CD4-positive, alpha-beta T cell (primary cell): ENCODE measurements at regions not wholly inside any gene's neighbourhood (a gene's known extent, or its start where the extent isn't known, plus 50 kb on each side); places are given as distances from the start of the nearest gene placed in this dataset.

Experiments used
- ATAC-seq: fragments of 200-7000 bp; cut with Tn5 transposase; one replicate; pipeline ENCODE4 v1.10.0; 2022; ENCODE audit warnings: mild to moderate bottlenecking; ENCODE audit not compliant: poor library complexity
- CTCF ChIA-PET: fragments of 350-600 bp; sonication (Branson Sonifier 250); formaldehyde crosslinking; loops from one replicate; lab custom pipeline; 2021; ENCODE audit warnings: antibody characterized with exemption, inconsistent platforms; lab: Charles Lee
- POLR2A ChIA-PET: fragments of 350-600 bp; sonication (Branson Sonifier 250); formaldehyde crosslinking; loops from one replicate; lab custom pipeline; 2021; ENCODE audit warnings: antibody characterized with exemption, inconsistent platforms; lab: Charles Lee
- DNase-seq, 14 experiments: peaks; one replicate each; pipeline ENCODE4 v3.0.0-alpha.2; 2013 to 2020; ENCODE audit warnings: mixed read lengths in 2 of 14
- H3K27ac ChIP-seq, 2 donors: one replicate each; pipeline versions ENCODE4 v1.5.1 to v1.7.0; 2013; ENCODE audit warnings: low read length in 2 of 2, low read depth in 1 of 2, mild to moderate bottlenecking in 1 of 2
- H3K27me3 ChIP-seq, 2 experiments: 1 replicate in 1 of 2; 2 replicates in 1 of 2; pipeline versions ENCODE4 v1.6.1 to v1.7.0; 2013; ENCODE audit warnings: low read length in 2 of 2, control low read depth in 1 of 2, mild to moderate bottlenecking in 1 of 2, moderate library complexity in 1 of 2; ENCODE audit not compliant: insufficient read depth in 2 of 2, control insufficient read depth in 1 of 2
- H3K36me3 ChIP-seq: one replicate; pipeline ENCODE4 v1.6.1; 2013; ENCODE audit warnings: low read length, control low read depth; ENCODE audit not compliant: insufficient read depth
- H3K4me1 ChIP-seq: one replicate; pipeline ENCODE4 v1.6.1; 2013; ENCODE audit warnings: low read length, control low read depth; ENCODE audit not compliant: insufficient read depth
- H3K4me3 ChIP-seq: one replicate; pipeline ENCODE4 v1.5.1; 2013; ENCODE audit warnings: mild to moderate bottlenecking, low read length, moderate library complexity
- H3K9me3 ChIP-seq, 2 experiments: 1 replicate in 1 of 2; 2 replicates in 1 of 2; pipeline versions ENCODE4 v1.6.1 to v1.7.0; 2013; ENCODE audit warnings: low read length in 2 of 2, mild to moderate bottlenecking in 2 of 2, control low read depth in 1 of 2, moderate library complexity in 1 of 2; ENCODE audit not compliant: control insufficient read depth in 1 of 2, insufficient read depth in 1 of 2
- H3K27ac Mint-ChIP-seq: one replicate; pipeline ENCODE4 v1.8.0; 2020; ENCODE audit warnings: mixed read lengths
- H3K27me3 Mint-ChIP-seq: one replicate; pipeline ENCODE4 v1.8.0; 2021; ENCODE audit warnings: mixed read lengths
- H3K36me3 Mint-ChIP-seq: one replicate; pipeline ENCODE4 v1.8.0; 2021; ENCODE audit warnings: low read depth, mixed read lengths
- H3K4me1 Mint-ChIP-seq: one replicate; pipeline ENCODE4 v1.8.0; 2021; ENCODE audit warnings: low read depth, mixed read lengths
- H3K4me3 Mint-ChIP-seq: one replicate; pipeline ENCODE4 v1.8.0; 2020; ENCODE audit warnings: mild to moderate bottlenecking, mixed read lengths
- H3K9me3 Mint-ChIP-seq: one replicate; pipeline ENCODE4 v1.8.0; 2020; ENCODE audit warnings: mixed read lengths
- intact Hi-C, 2 experiments: fragments of 100-400 bp; cut with DNase I in 1 of 2; cut with micrococcal nuclease in 1 of 2; formaldehyde crosslinking; loops; one replicate each; pipeline versions ENCODE4 v1.15.1 to v1.9.0; 2023 to 2025; cut with DNase I, micrococcal nuclease
- TF ChIP-seq, protein P1 (sequence below): fragments of 200-600 bp; IDR thresholded peaks from one replicate; pipeline ENCODE4 v1.8.0; 2022; ENCODE audit warnings: antibody characterized with exemption, mild to moderate bottlenecking

DNA sequence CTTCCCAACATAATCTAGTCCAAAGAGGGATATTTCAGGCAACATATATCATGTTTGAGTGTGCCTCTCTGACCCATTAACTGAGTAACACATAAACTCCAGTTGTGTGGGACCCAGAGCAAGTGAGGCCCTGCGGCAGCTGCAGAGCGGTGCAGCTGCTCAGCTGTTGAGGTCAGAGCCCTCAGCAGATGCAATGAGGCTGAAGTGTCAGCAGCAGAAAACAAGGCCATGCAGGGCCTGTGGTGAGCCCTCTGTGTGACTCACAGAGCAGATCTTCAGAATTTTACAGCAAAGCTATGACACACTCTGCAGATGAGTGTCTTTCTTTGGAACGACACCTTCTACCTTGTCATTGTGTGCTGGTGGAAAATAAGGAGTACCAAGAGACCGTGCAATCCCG is 168.5 kb downstream of the CBLN2 start:
- ChIA-PET POLR2A (no interaction called here), CTCF (no interaction called here)
- DNase-seq: no peak
- H3K27me3 ChIP-seq: no peaks in the 10 kb centered on the region
- H3K36me3 Mint-ChIP-seq: no peaks in the 10 kb centered on the region
- intact Hi-C loops: loop anchor here in 1 of 2 experiments (10.0 kb wide), 1 partner anchor 59 kb away; no protein-coding TSS in a partner anchor
- ATAC-seq: no peak
- H3K9me3 ChIP-seq: peaks cover 0 to 7% of the 10 kb centered on the region in 2 experiments
- no peak overlapping the region for H3K27ac Mint-ChIP-seq
- no peak overlapping the region for H3K4me3 Mint-ChIP-seq
- no peak overlapping the region for H3K4me3 ChIP-seq
- TF ChIP-seq, protein P1, sequence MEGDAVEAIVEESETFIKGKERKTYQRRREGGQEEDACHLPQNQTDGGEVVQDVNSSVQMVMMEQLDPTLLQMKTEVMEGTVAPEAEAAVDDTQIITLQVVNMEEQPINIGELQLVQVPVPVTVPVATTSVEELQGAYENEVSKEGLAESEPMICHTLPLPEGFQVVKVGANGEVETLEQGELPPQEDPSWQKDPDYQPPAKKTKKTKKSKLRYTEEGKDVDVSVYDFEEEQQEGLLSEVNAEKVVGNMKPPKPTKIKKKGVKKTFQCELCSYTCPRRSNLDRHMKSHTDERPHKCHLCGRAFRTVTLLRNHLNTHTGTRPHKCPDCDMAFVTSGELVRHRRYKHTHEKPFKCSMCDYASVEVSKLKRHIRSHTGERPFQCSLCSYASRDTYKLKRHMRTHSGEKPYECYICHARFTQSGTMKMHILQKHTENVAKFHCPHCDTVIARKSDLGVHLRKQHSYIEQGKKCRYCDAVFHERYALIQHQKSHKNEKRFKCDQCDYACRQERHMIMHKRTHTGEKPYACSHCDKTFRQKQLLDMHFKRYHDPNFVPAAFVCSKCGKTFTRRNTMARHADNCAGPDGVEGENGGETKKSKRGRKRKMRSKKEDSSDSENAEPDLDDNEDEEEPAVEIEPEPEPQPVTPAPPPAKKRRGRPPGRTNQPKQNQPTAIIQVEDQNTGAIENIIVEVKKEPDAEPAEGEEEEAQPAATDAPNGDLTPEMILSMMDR: no peak
- no peaks in the 10 kb centered on the region for H3K27me3 Mint-ChIP-seq
- no peaks in the 10 kb centered on the region for H3K4me1 ChIP-seq
- H3K27ac ChIP-seq: no peak overlapping the region
- peaks cover 10% of the 10 kb centered on the region for H3K9me3 Mint-ChIP-seq
- H3K4me1 Mint-ChIP-seq: no peaks in the 10 kb centered on the region
- no peaks in the 10 kb centered on the region for H3K36me3 ChIP-seq

DNA sequence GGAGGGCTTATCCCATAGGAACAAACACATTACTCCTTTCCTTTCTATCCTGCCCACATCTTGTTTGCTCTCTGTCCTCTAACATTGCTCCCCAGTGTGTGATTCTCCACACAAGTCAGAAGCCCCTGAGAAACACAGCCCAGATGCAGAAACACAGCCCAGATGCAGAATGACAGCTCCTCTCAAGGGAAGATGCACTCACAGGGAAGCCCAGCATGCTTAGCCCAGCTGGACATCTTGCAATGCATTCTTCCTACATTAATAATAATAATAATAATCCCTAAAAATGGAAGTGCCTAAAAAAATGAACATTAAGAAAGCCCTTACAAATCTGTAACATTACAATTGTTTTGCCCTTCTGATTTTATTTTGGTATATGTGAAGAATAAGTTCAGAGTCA is 172.1 kb downstream of the CBLN2 start:
- H3K27me3 Mint-ChIP-seq: no peaks in the 10 kb centered on the region
- no peaks in the 10 kb centered on the region for H3K36me3 Mint-ChIP-seq
- POLR2A ChIA-PET: no interaction called here
- no peak overlapping the region for H3K27ac ChIP-seq
- TF ChIP-seq, protein P1: no peak
- intact Hi-C loops: loop anchor here in 1 of 2 experiments (10.0 kb wide), 1 partner anchor 63 kb away; no protein-coding TSS in a partner anchor
- no peaks in the 10 kb centered on the region for H3K36me3 ChIP-seq
- no peaks in the 10 kb centered on the region for H3K4me1 Mint-ChIP-seq
- H3K27me3 ChIP-seq: no peaks in the 10 kb centered on the region
- H3K9me3 ChIP-seq: peaks cover 0 to 11% of the 10 kb centered on the region in 2 experiments
- H3K4me3 Mint-ChIP-seq: no peak overlapping the region
- peaks cover 7% of the 10 kb centered on the region for H3K9me3 Mint-ChIP-seq
- DNase-seq (no peak), ATAC-seq (no peak)
- CTCF ChIA-PET: no interaction called here
- H3K4me3 ChIP-seq: no peak overlapping the region
- no peaks in the 10 kb centered on the region for H3K4me1 ChIP-seq
- no peak overlapping the region for H3K27ac Mint-ChIP-seq

DNA sequence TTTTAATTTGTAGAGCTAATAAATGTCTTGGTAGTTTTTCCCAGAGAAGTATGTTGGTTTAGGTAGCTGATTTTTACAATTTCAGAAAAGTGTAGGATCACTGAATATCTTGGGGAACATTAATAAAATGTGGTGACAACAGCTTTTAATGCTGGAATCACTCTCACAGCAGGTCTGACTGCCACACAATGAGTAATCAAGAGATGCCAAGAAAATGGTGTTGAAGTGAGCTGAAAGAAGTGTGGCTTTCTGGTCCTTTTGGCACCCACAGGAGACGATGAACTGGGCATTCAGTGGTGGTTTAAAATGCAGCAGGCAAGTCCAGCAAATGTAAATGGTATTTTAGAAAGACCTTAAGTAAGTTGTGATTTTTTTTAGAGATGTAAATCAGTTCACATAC is 175.8 kb downstream of the CBLN2 start:
- ATAC-seq (no peak), DNase-seq (no peak)
- no peak overlapping the region for H3K27ac ChIP-seq
- no peaks in the 10 kb centered on the region for H3K27me3 ChIP-seq
- H3K4me1 Mint-ChIP-seq: no peaks in the 10 kb centered on the region
- no peak overlapping the region for H3K4me3 Mint-ChIP-seq
- POLR2A ChIA-PET: no interaction called here
- peaks cover 9% of the 10 kb centered on the region for H3K9me3 Mint-ChIP-seq
- TF ChIP-seq, protein P1: no peak
- H3K4me1 ChIP-seq: no peaks in the 10 kb centered on the region
- H3K36me3 ChIP-seq: no peaks in the 10 kb centered on the region
- H3K27me3 Mint-ChIP-seq: no peaks in the 10 kb centered on the region
- intact Hi-C loops: no loop called here
- no peaks in the 10 kb centered on the region for H3K36me3 Mint-ChIP-seq
- H3K4me3 ChIP-seq: no peak overlapping the region
- CTCF ChIA-PET: no interaction called here
- peaks cover 0 to 8% of the 10 kb centered on the region in 2 experiments for H3K9me3 ChIP-seq
- no peak overlapping the region for H3K27ac Mint-ChIP-seq
